H9 (cell line): ENCODE measurements at regions not wholly inside any gene's neighbourhood (a gene's known extent, or its start where the extent isn't known, plus 50 kb on each side); places are given as distances from the start of the nearest gene placed in this dataset.

Experiments
- DNase-seq: peaks from one replicate; pipeline ENCODE4 v3.0.0-alpha.2; 2017
- H2AFZ ChIP-seq: one replicate; pipeline ENCODE4 v1.6.1; 2013; ENCODE audit warnings: mild to moderate bottlenecking, low read length, control low read depth, moderate library complexity
- H2AK5ac ChIP-seq: 2 replicates; pipeline ENCODE4 v1.6.1; 2013; ENCODE audit warnings: low read length, control low read depth, mixed read lengths; ENCODE audit not compliant: insufficient read length
- H2BK120ac ChIP-seq: one replicate; pipeline ENCODE4 v1.6.1; 2013; ENCODE audit warnings: low read depth, mild to moderate bottlenecking, low read length, control low read depth, inconsistent platforms; ENCODE audit not compliant: poor library complexity, severe bottlenecking
- H2BK12ac ChIP-seq: 2 replicates; pipeline ENCODE4 v1.6.1; 2013; ENCODE audit warnings: low read length, control low read depth, mixed read lengths, low read depth; ENCODE audit not compliant: insufficient read length
- H2BK15ac ChIP-seq: 2 replicates; pipeline ENCODE4 v1.6.1; 2013; ENCODE audit warnings: low read depth, low read length, control low read depth
- H2BK20ac ChIP-seq: one replicate; pipeline ENCODE4 v1.6.1; 2013; ENCODE audit warnings: low read depth, mild to moderate bottlenecking, low read length, control low read depth, inconsistent platforms; ENCODE audit not compliant: poor library complexity, severe bottlenecking
- H2BK5ac ChIP-seq: 2 replicates; pipeline ENCODE4 v1.6.1; 2013; ENCODE audit warnings: low read length, control low read depth, mixed read lengths; ENCODE audit not compliant: insufficient read length
- H3K14ac ChIP-seq: 2 replicates; pipeline ENCODE4 v1.6.1; 2013; ENCODE audit warnings: low read length, control low read depth; ENCODE audit not compliant: insufficient read depth
- H3K18ac ChIP-seq: 2 replicates; pipeline ENCODE4 v1.6.1; 2013; ENCODE audit warnings: low read depth, mild to moderate bottlenecking, mixed read lengths, low read length, control low read depth; ENCODE audit not compliant: insufficient read length
- H3K23ac ChIP-seq: 2 replicates; pipeline ENCODE4 v1.6.1; 2013; ENCODE audit warnings: low read length, control low read depth, mixed read lengths, low read depth; ENCODE audit not compliant: insufficient read length
- H3K23me2 ChIP-seq: 2 replicates; pipeline ENCODE4 v1.6.1; 2013; ENCODE audit warnings: low read depth, mild to moderate bottlenecking, mixed read lengths, low read length, control low read depth; ENCODE audit not compliant: insufficient read length, poor library complexity, severe bottlenecking
- H3K27ac ChIP-seq: 2 replicates; pipeline ENCODE4 v1.5.1; 2013; ENCODE audit warnings: low read length, control low read depth, mixed read lengths, low read depth; ENCODE audit not compliant: insufficient read length
- H3K27me3 ChIP-seq: 2 replicates; pipeline ENCODE4 v1.6.1; 2013; ENCODE audit warnings: low read length, control low read depth, inconsistent platforms; ENCODE audit not compliant: insufficient read depth
- H3K4ac ChIP-seq: 2 replicates; pipeline ENCODE4 v1.6.1; 2013; ENCODE audit warnings: low read depth, mild to moderate bottlenecking, control low read depth, inconsistent platforms, low read length, moderate library complexity
- H3K4me1 ChIP-seq: 2 replicates; pipeline ENCODE4 v1.6.1; 2013; ENCODE audit warnings: low read length, control low read depth, inconsistent platforms; ENCODE audit not compliant: insufficient read depth
- H3K4me2 ChIP-seq: 2 replicates; pipeline ENCODE4 v1.6.1; 2013; ENCODE audit warnings: low read length, control low read depth, mixed read lengths; ENCODE audit not compliant: insufficient read length, insufficient read depth
- H3K56ac ChIP-seq: 2 replicates; pipeline ENCODE4 v1.6.1; 2013; ENCODE audit warnings: low read depth, mild to moderate bottlenecking, mixed read lengths, low read length, control low read depth; ENCODE audit not compliant: insufficient read length
- H3K79me1 ChIP-seq: 2 replicates; pipeline ENCODE4 v1.6.1; 2013; ENCODE audit warnings: low read depth, mild to moderate bottlenecking, moderate library complexity, low read length, control low read depth, inconsistent platforms; ENCODE audit not compliant: insufficient read depth, poor library complexity, severe bottlenecking
- H3K79me2 ChIP-seq: 2 replicates; pipeline ENCODE4 v1.6.1; 2013; ENCODE audit warnings: low read length, control low read depth, inconsistent platforms; ENCODE audit not compliant: insufficient read depth
- H3K9ac ChIP-seq: 2 replicates; pipeline ENCODE4 v1.6.1; 2013; ENCODE audit warnings: low read length, control low read depth, mixed read lengths; ENCODE audit not compliant: insufficient read length; ENCODE audit errors: extremely low read depth
- H3K9me3 ChIP-seq: one replicate; pipeline ENCODE4 v1.6.1; 2013; ENCODE audit warnings: low read depth, low read length, inconsistent platforms; ENCODE audit not compliant: control insufficient read depth
- H3T11ph ChIP-seq: one replicate; pipeline ENCODE4 v1.6.1; 2013; ENCODE audit warnings: mild to moderate bottlenecking, low read length, control low read depth, inconsistent platforms
- H4K20me1 ChIP-seq: one replicate; pipeline ENCODE4 v1.6.1; 2013; ENCODE audit not compliant: control insufficient read depth, insufficient read length, insufficient read depth
- H4K5ac ChIP-seq: 2 replicates; pipeline ENCODE4 v1.6.1; 2013; ENCODE audit warnings: low read depth, mild to moderate bottlenecking, mixed read lengths, low read length, control low read depth; ENCODE audit not compliant: insufficient read length
- H4K8ac ChIP-seq: replicated peaks from 2 replicates; pipeline ENCODE4 v1.6.1; 2013; ENCODE audit warnings: low read length, control low read depth, mixed read lengths, low read depth; ENCODE audit not compliant: insufficient read length
- H4K91ac ChIP-seq: 2 replicates; pipeline ENCODE4 v1.6.1; 2013; ENCODE audit warnings: low read depth, mild to moderate bottlenecking, moderate library complexity, mixed read lengths, low read length, control low read depth; ENCODE audit not compliant: insufficient read length
- H3K27ac Mint-ChIP-seq, 3 experiments: 2 replicates in 2 of 3; 3 replicates in 1 of 3; pipeline ENCODE4 v1.8.0; 2020 to 2021; ENCODE audit warnings: mixed read lengths in 3 of 3, mild to moderate bottlenecking in 1 of 3, moderate library complexity in 1 of 3
- H3K27me3 Mint-ChIP-seq: 2 replicates; pipeline ENCODE4 v1.8.0; 2021; ENCODE audit warnings: low read depth, mild to moderate bottlenecking, moderate library complexity, mixed read lengths
- H3K36me3 Mint-ChIP-seq, 3 experiments: 2 replicates in 2 of 3; 3 replicates in 1 of 3; pipeline ENCODE4 v1.8.0; 2020 to 2021; ENCODE audit warnings: low read depth in 3 of 3, mixed read lengths in 3 of 3; ENCODE audit not compliant: insufficient read depth in 1 of 3
- H3K4me1 Mint-ChIP-seq, 2 experiments: 2 replicates each; pipeline ENCODE4 v1.8.0; 2020; ENCODE audit warnings: mixed read lengths in 2 of 2
- H3K4me3 Mint-ChIP-seq, 2 experiments: 2 replicates in 1 of 2; 3 replicates in 1 of 2; pipeline ENCODE4 v1.8.0; 2020 to 2021; ENCODE audit warnings: mild to moderate bottlenecking in 2 of 2, mixed read lengths in 2 of 2, moderate library complexity in 1 of 2
- H3K9me3 Mint-ChIP-seq, 2 experiments: 2 replicates in 1 of 2; 3 replicates in 1 of 2; pipeline ENCODE4 v1.8.0; 2020; ENCODE audit warnings: mild to moderate bottlenecking in 2 of 2, mixed read lengths in 2 of 2, moderate library complexity in 1 of 2
- CTCF ChIP-seq: fragments of 200-600 bp; sonication (generic); conservative IDR thresholded peaks from 3 replicates; pipeline ENCODE4 v1.8.0; 2021; ENCODE audit warnings: antibody characterized with exemption, mild to moderate bottlenecking
- WGBS: extraction: QIAGEN DNeasy Blood & Tissue Kit; methylation state at CpG from one replicate; pipeline ENCODE4 v1.1.7; 2013; ENCODE audit warnings: missing lambda C conversion rate, low lambda C conversion rate, mixed read lengths; ENCODE audit not compliant: insufficient read length; ENCODE audit errors: extremely low coverage; 5-methylcytosine and 5-hydroxymethylcytosine counted together

- Histone ChIP-seq H3K27ac (no peak overlapping the region), H3K9me3 (no peaks in the 10 kb centered on the region), H3K27me3 (peaks cover 9% of the 10 kb centered on the region; the same call in 1 of the 2 replicates), H2BK5ac (no peak overlapping the region), H3K4me1 (peaks cover 3% of the 10 kb centered on the region; the same call in 1 of the 2 replicates), H2AFZ (no peak overlapping the region), H2BK15ac (no peak overlapping the region), H3K23ac (no peak overlapping the region), H3K4ac (no peak overlapping the region), H3K79me1 (no peaks in the 10 kb centered on the region), H3K9ac (no peak overlapping the region), H3K79me2 (no peaks in the 10 kb centered on the region), H2BK20ac (no peak overlapping the region), H2BK120ac (no peak overlapping the region), H3K18ac (no peak overlapping the region), H3K14ac (no peak overlapping the region), H4K8ac (no peak overlapping the region), H3K4me2 (no peak overlapping the region), H4K5ac (no peak overlapping the region), H2BK12ac (no peak overlapping the region), H3K56ac (no peak overlapping the region), H3T11ph (no peak overlapping the region), H2AK5ac (no peak overlapping the region), H4K20me1 (no peaks in the 10 kb centered on the region), H4K91ac (no peak overlapping the region), H3K23me2 (peaks cover 4% of the 10 kb centered on the region)
- no peak for DNase-seq
- Mint-ChIP-seq H3K4me3 (no peak overlapping the region; a peak in 1 of 5 replicates), H3K36me3 (no peaks in the 10 kb centered on the region), H3K9me3 (no peaks in the 10 kb centered on the region; a peak in 2 of 5 replicates), H3K4me1 (peaks cover 12 to 13% of the 10 kb centered on the region in 2 experiments), H3K27me3 (peaks cover 88% of the 10 kb centered on the region), H3K27ac (no peak overlapping the region)
- WGBS = no CpG with 5 or more reads among the region's 9 CpGs
- no peak for TF ChIP-seq CTCF
Observed at GRCh38 chr3:10709110-10709781, 106.8 kb upstream of the SLC6A11 start.
